Body of pancreas (tissue), 4 donors: ENCODE measurements at regions not wholly inside any gene's neighbourhood (a gene's known extent, or its start where the extent isn't known, plus 50 kb on each side); places are given as distances from the start of the nearest gene placed in this dataset.
"Not testable (repeated sequence)": the region's sequence is repeated elsewhere in the genome, so short reads cannot be mapped to it uniquely, and the experiment has no call there.

ENCODE experiments used
- CTCF ChIP-seq, 7 experiments: fragments of 450-650 bp in 4 of 7; fragments of 200-600 bp in 3 of 7; sonication (generic) in 3 of 7; IDR thresholded peaks; one replicate each; pipeline ENCODE4 v1.5.1; 2016 to 2019; ENCODE audit warnings: antibody characterized with exemption in 7 of 7
- POLR2A ChIP-seq, 3 donors: fragments of 450-650 bp; IDR thresholded peaks; one replicate each; pipeline ENCODE4 v1.6.1; 2016; ENCODE audit warnings: antibody characterized with exemption in 3 of 3, mild to moderate bottlenecking in 2 of 3

- not testable (repeated sequence) for TF ChIP-seq CTCF, POLR2A (IDR thresholded peaks at IDR 0.05)
These were observed 388.9 kb downstream of the DAD1 start for GRCh38 chr14:22200131-22200530.
